ES-I3 (cell line): ENCODE measurements at regions not wholly inside any gene's neighbourhood (a gene's known extent, or its start where the extent isn't known, plus 50 kb on each side); places are given as distances from the start of the nearest gene placed in this dataset.

Experiments
- H3K36me3 ChIP-seq: 2 replicates; pipeline ENCODE4 v1.6.1; 2013; ENCODE audit warnings: mild to moderate bottlenecking, low read length, control low read depth, moderate library complexity; ENCODE audit not compliant: insufficient read depth
- H3K4me1 ChIP-seq: 2 replicates; pipeline ENCODE4 v1.6.1; 2013; ENCODE audit warnings: mild to moderate bottlenecking, control low read depth, low read length; ENCODE audit not compliant: insufficient read depth
- H3K9ac ChIP-seq: 2 replicates; pipeline ENCODE4 v1.6.1; 2013; ENCODE audit warnings: low read depth, mild to moderate bottlenecking, low read length, moderate library complexity
- H3K9me3 ChIP-seq: 2 replicates; pipeline ENCODE4 v1.6.1; 2013; ENCODE audit warnings: mild to moderate bottlenecking, low read length, moderate library complexity; ENCODE audit not compliant: control insufficient read depth, insufficient read depth

DNA sequence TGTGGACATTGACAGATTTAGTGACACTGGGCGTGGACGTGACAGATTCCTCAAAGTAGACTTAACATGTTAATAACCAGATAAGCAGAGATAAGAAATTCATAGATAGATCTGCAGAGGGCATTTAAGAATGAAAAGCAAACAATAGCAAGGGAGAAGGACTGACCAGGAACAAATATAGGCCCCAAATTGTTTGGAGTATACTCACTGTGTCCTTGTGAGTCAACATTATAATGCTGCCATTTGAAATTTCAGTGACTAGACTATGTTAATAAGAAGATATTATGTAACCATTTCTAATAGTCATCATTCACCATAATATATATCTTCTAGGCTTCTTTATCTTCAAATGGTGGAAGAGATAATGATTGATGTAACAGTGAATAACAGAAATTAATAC lies 78.1 kb upstream of the SLC38A11 start:
- H3K9me3 ChIP-seq: no peaks in the 10 kb centered on the region
- H3K36me3 ChIP-seq: no peaks in the 10 kb centered on the region
- H3K9ac ChIP-seq: no peak overlapping the region
- H3K4me1 ChIP-seq: no peaks in the 10 kb centered on the region

DNA sequence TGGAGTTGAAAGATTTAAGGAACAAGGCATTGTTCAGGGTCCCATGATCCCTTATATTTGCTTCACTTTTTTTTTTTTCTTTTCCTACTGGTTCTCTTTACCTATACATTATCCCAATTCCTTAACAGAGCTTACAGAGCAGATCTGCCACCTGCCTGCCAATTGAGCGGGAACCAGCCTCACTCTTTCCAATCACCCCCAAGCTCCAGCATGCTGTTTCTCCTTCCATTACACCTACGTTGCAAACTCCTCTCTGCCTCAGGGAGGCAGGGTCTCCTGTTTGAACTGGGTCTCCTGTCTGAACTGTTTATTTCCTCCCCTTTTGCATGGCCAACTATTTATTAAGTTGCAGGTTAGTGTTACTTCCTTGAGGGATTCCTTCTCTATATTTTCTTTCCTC lies 77.2 kb upstream of the SLC38A11 start:
- H3K4me1 ChIP-seq: no peaks in the 10 kb centered on the region
- H3K36me3 ChIP-seq: no peaks in the 10 kb centered on the region
- H3K9me3 ChIP-seq: no peaks in the 10 kb centered on the region
- no peak overlapping the region for H3K9ac ChIP-seq

DNA sequence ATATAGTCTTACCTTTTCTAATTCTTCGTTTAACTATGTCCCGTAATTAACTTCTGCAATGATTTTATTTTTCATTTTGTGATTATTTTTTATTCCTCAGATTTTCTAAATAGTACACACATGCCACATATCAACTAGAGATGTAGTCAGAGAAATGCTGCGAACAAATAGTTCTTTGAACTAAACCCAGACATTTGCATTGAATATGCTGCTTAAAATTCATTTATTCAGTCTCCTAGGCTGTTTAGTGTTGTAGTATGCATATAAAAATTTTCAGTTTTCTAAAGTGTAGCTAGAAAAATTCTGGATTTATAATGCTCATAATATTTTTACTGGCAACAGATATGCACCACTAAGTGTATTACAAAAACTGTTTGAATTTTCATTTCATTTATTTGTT lies 68.9 kb upstream of the SLC38A11 start:
- Histone ChIP-seq H3K4me1 (no peaks in the 10 kb centered on the region), H3K9ac (no peak overlapping the region), H3K9me3 (no peaks in the 10 kb centered on the region), H3K36me3 (no peaks in the 10 kb centered on the region)

DNA sequence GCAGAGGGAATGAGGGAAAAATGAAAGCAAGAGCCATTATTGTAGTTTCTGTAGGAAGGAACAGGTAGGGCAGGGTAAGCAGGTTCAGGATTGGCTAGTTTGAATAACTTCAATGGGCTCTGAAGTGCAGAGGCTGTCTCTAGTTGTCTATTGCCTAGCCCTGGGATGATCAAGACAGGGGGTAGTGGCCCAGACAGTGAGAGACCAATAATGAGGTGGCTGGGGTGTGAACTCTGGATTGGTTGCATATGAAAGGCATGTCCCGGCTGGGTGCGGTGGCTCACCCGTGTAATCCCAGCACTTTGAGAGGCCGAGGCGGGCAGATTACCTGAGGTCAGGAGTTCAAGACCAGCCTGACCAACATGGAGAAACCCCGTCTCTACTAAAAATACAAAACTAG lies 67.5 kb upstream of the SLC38A11 start:
- H3K9me3 ChIP-seq: no peaks in the 10 kb centered on the region
- no peak overlapping the region for H3K9ac ChIP-seq
- 0 out of 2 replicates have a peak, but pooled peaks cover 4% of the 10 kb centered on the region for H3K4me1 ChIP-seq
- H3K36me3 ChIP-seq: no peaks in the 10 kb centered on the region

DNA sequence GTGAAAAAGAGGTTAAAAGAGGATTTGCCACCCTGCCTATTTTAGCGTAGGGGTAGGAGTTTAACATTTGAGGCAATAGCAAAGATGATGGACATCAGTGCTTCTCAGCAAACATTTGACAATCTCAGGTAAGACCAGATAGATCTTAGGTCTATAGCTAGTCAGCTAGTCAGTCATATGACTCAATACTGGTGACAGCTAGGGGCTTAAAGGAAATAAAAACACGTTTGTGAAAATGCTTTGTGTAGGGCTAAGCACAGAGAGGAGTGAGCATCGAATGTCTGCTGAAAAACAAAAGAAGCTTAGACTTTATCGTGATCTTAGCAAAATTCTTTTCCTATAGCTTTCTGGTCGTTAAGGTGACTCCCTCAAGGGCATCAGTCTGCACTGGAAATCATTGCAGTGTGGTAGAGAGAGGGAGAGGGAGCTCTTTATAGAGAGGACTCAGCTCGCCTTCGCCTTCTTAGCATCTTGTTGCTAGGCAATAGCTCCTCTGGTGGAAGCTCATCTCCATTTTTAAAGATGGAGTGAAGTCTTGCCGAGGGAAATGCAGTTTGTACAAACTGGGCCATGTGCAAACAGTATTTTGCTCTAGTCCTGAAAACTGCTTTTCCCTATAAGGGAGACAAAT lies 62.8 kb upstream of the SLC38A11 start:
- 0 out of 2 replicates have a peak, but pooled peaks cover 4% of the 10 kb centered on the region for H3K4me1 ChIP-seq
- H3K9ac ChIP-seq: peak overlapping the region; percentile 6; the same call in 1 of the 2 replicates
- no peaks in the 10 kb centered on the region for H3K36me3 ChIP-seq
- no peaks in the 10 kb centered on the region for H3K9me3 ChIP-seq

DNA sequence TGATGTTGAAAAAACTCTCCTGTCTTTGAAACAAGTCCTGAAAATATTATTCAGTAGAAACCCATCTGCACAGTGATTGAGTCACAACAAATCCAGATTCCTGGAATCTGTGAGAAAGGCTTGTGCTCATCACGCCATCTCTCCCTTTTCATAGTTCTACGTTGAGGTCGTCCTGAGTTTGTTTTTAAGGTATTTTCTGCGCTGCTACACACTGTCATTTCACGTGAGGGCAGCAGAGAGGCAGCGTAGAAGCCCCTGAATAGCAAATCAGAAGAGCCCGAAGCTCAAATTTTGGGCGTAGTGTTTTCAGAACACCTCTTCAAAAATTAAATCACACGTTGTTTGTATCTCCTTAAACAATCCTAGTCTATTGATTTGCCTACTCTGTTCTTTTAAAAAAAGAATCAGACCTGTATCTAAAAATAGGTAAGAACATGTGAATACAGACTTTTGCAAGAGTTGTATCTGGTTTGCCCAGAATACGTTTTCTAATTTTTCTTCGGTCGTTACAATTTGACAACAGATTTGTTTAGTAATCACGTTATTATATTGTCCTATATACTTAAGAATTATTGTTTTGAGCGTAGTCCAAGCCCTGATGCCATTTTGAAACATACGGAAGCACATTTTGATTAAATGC lies 61.6 kb upstream of the SLC38A11 start:
- Histone ChIP-seq H3K36me3 (no peaks in the 10 kb centered on the region), H3K4me1 (0 out of 2 replicates have a peak, but pooled peaks cover 4% of the 10 kb centered on the region), H3K9ac (no peak overlapping the region), H3K9me3 (no peaks in the 10 kb centered on the region)

DNA sequence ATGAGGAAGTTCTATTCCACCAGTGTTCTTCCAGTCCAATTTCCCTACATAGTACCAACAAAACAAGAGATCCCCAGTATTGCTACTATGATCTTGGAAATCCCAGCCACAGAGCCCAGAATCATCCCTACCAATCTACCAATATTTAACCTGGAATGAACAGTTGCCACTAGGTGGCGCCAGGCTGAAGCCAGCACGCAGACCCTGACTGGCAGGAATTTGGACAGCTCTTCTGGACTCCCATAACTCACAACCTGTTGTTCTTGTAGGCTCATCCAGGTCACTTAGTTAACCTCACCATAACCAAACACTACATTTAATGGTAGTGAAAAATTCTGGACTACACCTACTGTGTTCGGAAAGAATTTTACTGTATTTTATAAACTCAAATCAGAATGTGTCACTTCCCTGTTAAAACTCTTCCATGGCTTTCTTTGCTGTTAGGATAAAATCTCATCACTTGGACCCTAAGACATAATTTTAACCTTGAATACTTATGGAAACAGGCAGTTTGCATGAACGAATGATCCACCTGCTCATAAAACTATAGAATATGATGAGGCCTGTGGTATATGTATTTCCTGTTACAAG lies 59.8 kb upstream of the SLC38A11 start:
- Histone ChIP-seq H3K9me3 (no peaks in the 10 kb centered on the region), H3K4me1 (0 out of 2 replicates have a peak, but pooled peaks cover 4% of the 10 kb centered on the region), H3K9ac (no peak overlapping the region), H3K36me3 (no peaks in the 10 kb centered on the region)

DNA sequence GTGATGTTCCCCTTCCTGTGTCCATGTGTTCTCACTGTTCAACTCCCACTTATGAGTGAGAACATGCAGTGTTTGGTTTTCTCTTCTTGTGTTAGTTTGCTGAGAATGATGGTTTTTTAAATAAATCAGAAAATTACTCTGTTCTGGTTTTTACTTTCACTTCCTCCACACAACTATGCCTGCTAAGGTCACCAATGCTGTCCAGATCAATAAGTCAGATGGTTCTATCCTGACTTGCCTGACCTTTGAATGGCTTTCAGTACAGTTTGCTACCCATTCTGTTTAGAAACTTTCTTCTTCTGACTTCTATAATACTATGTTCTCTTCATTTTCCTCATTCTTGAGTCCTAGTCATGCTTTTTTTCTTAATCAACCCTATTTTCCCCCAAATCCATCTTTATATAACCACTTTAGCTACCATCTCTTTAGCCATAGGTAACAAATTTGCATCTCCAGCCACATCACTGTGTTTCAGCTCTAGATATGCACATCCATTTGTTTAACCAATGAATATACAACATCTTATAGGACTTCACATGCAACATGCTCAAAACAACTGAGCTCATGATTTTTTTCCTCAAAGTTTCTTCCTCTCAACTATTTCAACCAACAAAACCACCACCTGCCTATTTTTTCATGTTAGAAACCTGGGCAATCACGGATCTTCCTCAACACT lies 58.8 kb upstream of the SLC38A11 start:
- Histone ChIP-seq H3K36me3 (no peaks in the 10 kb centered on the region), H3K4me1 (0 out of 2 replicates have a peak, but pooled peaks cover 4% of the 10 kb centered on the region), H3K9me3 (no peaks in the 10 kb centered on the region), H3K9ac (no peak overlapping the region)

DNA sequence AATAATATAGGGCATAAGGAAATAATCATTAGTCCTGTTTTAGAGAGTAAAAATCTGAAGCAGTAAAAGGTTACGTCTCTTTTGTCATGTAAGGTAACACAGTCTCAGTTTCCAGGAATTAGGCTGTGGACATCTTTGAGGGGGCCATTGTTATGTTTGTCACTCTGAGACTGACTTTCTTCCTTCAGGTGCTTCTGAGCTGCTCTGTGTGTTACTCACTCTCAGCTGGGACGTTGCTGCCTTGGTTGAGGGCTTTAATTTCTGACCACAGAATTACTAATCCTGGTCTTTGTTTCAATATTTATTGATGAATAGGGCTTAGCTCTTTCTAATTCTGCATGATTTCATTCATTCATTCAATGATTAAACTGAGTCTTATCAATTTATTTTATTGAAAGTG lies 55.9 kb upstream of the SLC38A11 start:
- Histone ChIP-seq H3K36me3 (no peaks in the 10 kb centered on the region), H3K9me3 (no peaks in the 10 kb centered on the region), H3K9ac (no peak overlapping the region), H3K4me1 (no peaks in the 10 kb centered on the region)

DNA sequence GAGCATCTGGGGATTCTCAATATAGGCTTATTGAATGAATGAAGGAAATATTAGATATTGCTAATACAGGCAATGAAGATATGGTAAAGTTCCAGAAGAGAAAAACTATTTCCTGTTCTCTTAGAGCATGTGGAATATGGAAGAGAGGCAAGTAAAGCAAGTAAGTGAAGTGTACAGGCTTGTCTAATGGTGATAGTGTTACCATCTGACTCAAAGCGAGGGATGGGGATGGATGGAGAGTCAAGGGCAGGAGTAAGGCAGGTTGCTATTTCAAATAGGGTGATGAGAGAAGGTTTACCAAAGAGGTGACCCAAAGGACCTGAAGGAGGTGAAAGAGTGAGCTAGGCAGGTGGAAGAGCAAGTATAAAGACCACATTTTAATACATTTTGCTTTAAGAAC lies 55.2 kb upstream of the SLC38A11 start:
- no peaks in the 10 kb centered on the region for H3K9me3 ChIP-seq
- H3K4me1 ChIP-seq: no peaks in the 10 kb centered on the region
- no peaks in the 10 kb centered on the region for H3K36me3 ChIP-seq

DNA sequence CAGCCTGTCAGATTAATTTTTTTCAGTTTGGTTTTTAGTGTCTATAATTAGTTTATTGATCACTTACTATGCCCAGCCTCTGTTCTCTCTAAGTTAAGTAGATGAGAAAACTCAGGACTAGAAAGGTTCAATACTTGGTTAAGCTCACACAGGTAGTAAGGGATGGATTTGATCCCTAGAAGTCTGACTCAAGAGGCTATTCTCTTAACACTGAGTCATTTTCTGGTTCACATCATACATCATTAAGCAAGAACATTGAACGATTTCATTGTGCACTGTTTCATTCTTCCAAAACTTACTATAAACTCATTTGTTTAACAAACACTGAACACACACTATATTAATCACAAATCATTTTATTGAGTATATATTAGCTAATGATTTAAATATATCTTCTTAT lies 54.1 kb upstream of the SLC38A11 start:
- no peaks in the 10 kb centered on the region for H3K9me3 ChIP-seq
- no peaks in the 10 kb centered on the region for H3K4me1 ChIP-seq
- H3K9ac ChIP-seq: no peak overlapping the region
- H3K36me3 ChIP-seq: no peaks in the 10 kb centered on the region

More for the DNA sequence above, 55.2 kb upstream of the SLC38A11 start:
- no peak overlapping the region for H3K9ac ChIP-seq

DNA sequence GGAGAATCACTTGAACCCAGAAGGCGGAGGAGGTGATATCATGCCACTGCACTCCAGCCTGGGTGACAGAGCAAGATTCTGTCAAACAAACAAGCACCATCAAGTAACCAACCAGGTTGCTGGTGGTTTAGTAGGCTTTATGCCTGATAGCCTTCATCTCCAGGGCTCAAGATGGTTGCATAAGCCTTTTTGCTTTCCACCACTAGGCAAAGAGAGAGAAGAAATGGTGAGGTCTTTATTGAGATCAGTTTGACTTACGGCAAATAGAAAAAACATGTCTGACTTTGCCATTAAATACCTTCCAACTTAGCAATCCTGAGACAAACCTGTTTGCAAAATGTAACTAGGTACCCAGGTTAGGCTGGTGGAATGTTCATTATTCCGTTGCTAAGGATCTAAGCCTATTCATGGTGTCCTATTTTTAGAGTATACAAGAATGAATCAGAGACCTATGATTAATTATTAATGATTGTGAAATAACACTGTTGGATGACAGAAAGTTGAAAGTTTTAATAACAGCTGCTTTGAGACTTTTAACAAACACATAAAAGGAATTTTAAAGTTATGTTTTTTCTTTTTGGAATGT lies 53.5 kb upstream of the SLC38A11 start:
- no peaks in the 10 kb centered on the region for H3K4me1 ChIP-seq
- H3K9me3 ChIP-seq: no peaks in the 10 kb centered on the region
- no peak overlapping the region for H3K9ac ChIP-seq
- H3K36me3 ChIP-seq: no peaks in the 10 kb centered on the region

DNA sequence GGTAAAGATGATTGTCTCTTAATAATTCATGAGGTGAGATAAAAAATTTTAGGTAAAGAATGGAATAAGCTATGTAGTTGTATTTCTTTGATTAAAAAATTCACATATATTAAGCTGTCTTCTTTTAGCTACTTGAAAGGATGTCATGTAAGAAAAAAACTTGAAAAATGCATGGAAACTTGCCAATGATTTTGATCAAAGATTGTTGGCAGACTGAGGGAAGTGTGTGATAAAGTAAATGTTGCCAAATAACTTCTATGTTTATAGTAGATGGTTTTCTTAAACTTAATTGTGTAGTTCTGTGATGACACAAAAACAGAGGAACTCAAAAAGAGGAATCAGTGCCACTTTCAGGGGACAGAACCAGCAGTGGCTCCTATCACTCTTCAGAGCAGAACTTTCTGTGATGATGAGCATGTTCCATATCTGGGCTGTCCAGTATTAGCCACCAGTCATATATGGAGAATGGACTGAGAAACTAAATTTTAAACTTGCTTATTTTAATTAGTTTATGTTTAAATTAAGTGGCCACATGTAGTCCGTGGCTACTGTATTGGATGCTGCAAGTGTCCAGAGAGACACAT lies 51.9 kb upstream of the SLC38A11 start:
- Histone ChIP-seq H3K4me1 (no peaks in the 10 kb centered on the region), H3K9me3 (no peaks in the 10 kb centered on the region), H3K36me3 (no peaks in the 10 kb centered on the region), H3K9ac (no peak overlapping the region)
